Gastroesophageal sphincter (tissue), 4 donors: ENCODE measurements at regions not wholly inside any gene's neighbourhood (a gene's known extent, or its start where the extent isn't known, plus 50 kb on each side); places are given as distances from the start of the nearest gene placed in this dataset.

ENCODE experiments used
- ATAC-seq: fragments of 150-250 bp; one replicate; pipeline ENCODE4 v1.9.1; 2016; ENCODE audit warnings: mild to moderate bottlenecking, moderate library complexity
- H3K27ac ChIP-seq, 4 donors: fragments of 200-600 bp; sonication (generic) in 3 of 4; 1 replicate in 3 of 4; 2 replicates in 1 of 4; pipeline ENCODE4 v1.5.1; 2016 to 2019
- H3K27me3 ChIP-seq: fragments of 200-600 bp; sonication (generic); one replicate; pipeline ENCODE4 v1.5.1; 2019
- H3K36me3 ChIP-seq, 2 donors: fragments of 200-600 bp; sonication (generic); one replicate each; pipeline ENCODE4 v1.5.1; 2019; ENCODE audit warnings: control low read depth in 1 of 2
- H3K4me1 ChIP-seq, 3 donors: fragments of 200-600 bp; sonication (generic); 1 replicate in 2 of 3; 2 replicates in 1 of 3; pipeline ENCODE4 v1.5.1; 2016 to 2019; ENCODE audit warnings: control low read depth in 2 of 3
- H3K4me3 ChIP-seq, 2 donors: fragments of 200-600 bp; sonication (generic); one replicate each; pipeline ENCODE4 v1.5.1; 2019; ENCODE audit warnings: mild to moderate bottlenecking in 1 of 2, moderate library complexity in 1 of 2
- H3K9me3 ChIP-seq, 3 donors: fragments of 200-600 bp; sonication (generic); one replicate each; pipeline ENCODE4 v1.5.1; 2017 to 2019; ENCODE audit warnings: control low read depth in 2 of 3
- CTCF ChIP-seq, 4 experiments: fragments of 200-600 bp in 2 of 4; fragments of 450-650 bp in 2 of 4; sonication (generic) in 1 of 4; IDR thresholded peaks; one replicate each; pipeline ENCODE4 v1.5.1; 2017 to 2019; ENCODE audit warnings: antibody characterized with exemption in 4 of 4, mild to moderate bottlenecking in 2 of 4, moderate library complexity in 2 of 4
- EP300 ChIP-seq: sonication (generic); formaldehyde crosslinking; IDR thresholded peaks from one replicate; pipeline ENCODE4 v1.6.1; 2017; ENCODE audit warnings: antibody characterized with exemption, mild to moderate bottlenecking
- POLR2A ChIP-seq, 2 donors: fragments of 450-650 bp; IDR thresholded peaks; one replicate each; pipeline ENCODE4 v1.6.1; 2017; ENCODE audit warnings: antibody characterized with exemption in 2 of 2, mild to moderate bottlenecking in 2 of 2, moderate library complexity in 1 of 2
- POLR2AphosphoS5 ChIP-seq: sonication (generic); formaldehyde crosslinking; IDR thresholded peaks from one replicate; pipeline ENCODE4 v1.6.1; 2017; ENCODE audit warnings: antibody characterized with exemption
- WGBS, 2 donors: methylation state at CpG; one replicate each; pipeline ENCODE4 v1.1.5; 2018; ENCODE audit warnings: low coverage in 1 of 2; 5-methylcytosine and 5-hydroxymethylcytosine counted together

GRCh38 chr14:88064841-88065240, 59.9 kb downstream of the GPR65 start:
- ATAC-seq: no peak
- Histone ChIP-seq H3K4me3 (no peak overlapping the region), H3K9me3 (peaks cover 0 to 9% (median 0%) of the 10 kb centered on the region in 3 donors), H3K36me3 (no peaks in the 10 kb centered on the region), H3K27me3 (no peaks in the 10 kb centered on the region), H3K27ac (no peak overlapping the region), H3K4me1 (no peaks in the 10 kb centered on the region)
- TF ChIP-seq POLR2A (IDR thresholded peaks at IDR 0.05) (no peak), EP300 (no peak)
- WGBS, 2 donors: 79 to 97% methylated on average over 4 of the region's 4 CpGs

DNA sequence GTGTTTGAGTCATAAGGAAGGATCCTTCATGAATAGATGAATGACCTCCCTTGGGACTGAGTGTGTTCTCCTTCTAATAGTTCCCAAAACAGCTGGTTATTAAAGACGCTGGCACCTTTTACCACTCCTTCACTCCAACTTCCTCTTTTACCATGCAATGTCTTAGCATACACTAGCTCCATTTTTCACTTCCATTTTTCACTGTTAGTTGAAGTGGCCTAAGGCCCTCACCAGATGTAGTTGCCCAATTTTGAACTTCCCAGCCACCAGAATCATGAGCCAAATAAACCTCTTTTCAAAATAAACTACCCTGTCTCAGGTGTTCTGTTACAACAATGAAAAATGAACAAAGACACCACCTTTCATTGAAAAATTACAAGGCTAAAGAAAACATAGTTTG, 64.7 kb downstream of the GPR65 start:
- ATAC-seq: no peak
- no peak overlapping the region for H3K27ac ChIP-seq
- WGBS, 2 donors: 78% methylated on average over 1 of the region's 1 CpG; no CpG with 5 or more reads in 1 of the 2 donors

GRCh38 chr14:88075269-88075981, 70.5 kb downstream of the GPR65 start:
- Histone ChIP-seq H3K4me3 (no peak overlapping the region), H3K27ac (no peak overlapping the region), H3K4me1 (no peaks in the 10 kb centered on the region), H3K9me3 (peaks cover 0 to 9% (median 0%) of the 10 kb centered on the region in 3 donors), H3K36me3 (no peaks in the 10 kb centered on the region), H3K27me3 (no peaks in the 10 kb centered on the region)
- no peak for TF ChIP-seq POLR2A (IDR thresholded peaks at IDR 0.05)
- no peak for TF ChIP-seq POLR2AphosphoS5
- no peak for TF ChIP-seq EP300
- no peak for TF ChIP-seq CTCF (IDR thresholded peaks at IDR 0.05)
- 71 to 76% methylated on average over 4 of the region's 4 CpGs for WGBS, 2 donors
- ATAC-seq: no peak

More for the DNA sequence above, 64.7 kb downstream of the GPR65 start:
- no peaks in the 10 kb centered on the region for H3K36me3 ChIP-seq
- no peaks in the 10 kb centered on the region for H3K27me3 ChIP-seq
- H3K4me3 ChIP-seq: no peak overlapping the region
- no peak for TF ChIP-seq CTCF (IDR thresholded peaks at IDR 0.05)
- TF ChIP-seq POLR2AphosphoS5: no peak
- no peak for TF ChIP-seq POLR2A (IDR thresholded peaks at IDR 0.05)
- no peak for TF ChIP-seq EP300
- H3K9me3 ChIP-seq: peaks cover 0 to 18% (median 0%) of the 10 kb centered on the region in 3 donors
- H3K4me1 ChIP-seq: no peaks in the 10 kb centered on the region

- WGBS, 2 donors: 80% methylated on average over 1 of the region's 1 CpG; no CpG with 5 or more reads in 1 of the 2 donors
- no peak overlapping the region for H3K27ac ChIP-seq
These were observed 73.6 kb downstream of the GPR65 start for GRCh38 chr14:88078525-88078924.

GRCh38 chr14:88079624-88080023, 74.7 kb downstream of the GPR65 start:
- H3K4me3 ChIP-seq: no peak overlapping the region
- no peak for ATAC-seq
- H3K4me1 ChIP-seq: no peaks in the 10 kb centered on the region
- H3K27me3 ChIP-seq: no peaks in the 10 kb centered on the region
- no peaks in the 10 kb centered on the region for H3K36me3 ChIP-seq
- no peaks in the 10 kb centered on the region for H3K9me3 ChIP-seq
- 74% methylated on average over 2 of the region's 2 CpGs; no CpG with 5 or more reads in 1 of the 2 donors for WGBS, 2 donors
- no peak for TF ChIP-seq EP300
- TF ChIP-seq POLR2AphosphoS5: no peak
- no peak for TF ChIP-seq POLR2A (IDR thresholded peaks at IDR 0.05)
- no peak for TF ChIP-seq CTCF (IDR thresholded peaks at IDR 0.05)
- H3K27ac ChIP-seq: no peak overlapping the region

More at GRCh38 chr14:88078525-88078924, 73.6 kb downstream of the GPR65 start:
- no peak for TF ChIP-seq POLR2A (IDR thresholded peaks at IDR 0.05)
- TF ChIP-seq POLR2AphosphoS5: no peak
- no peak for TF ChIP-seq EP300
- no peaks in the 10 kb centered on the region for H3K4me1 ChIP-seq
- H3K27me3 ChIP-seq: no peaks in the 10 kb centered on the region
- peaks cover 0 to 3% (median 0%) of the 10 kb centered on the region in 3 donors for H3K9me3 ChIP-seq
- no peaks in the 10 kb centered on the region for H3K36me3 ChIP-seq
- H3K4me3 ChIP-seq: no peak overlapping the region
- ATAC-seq: no peak

DNA sequence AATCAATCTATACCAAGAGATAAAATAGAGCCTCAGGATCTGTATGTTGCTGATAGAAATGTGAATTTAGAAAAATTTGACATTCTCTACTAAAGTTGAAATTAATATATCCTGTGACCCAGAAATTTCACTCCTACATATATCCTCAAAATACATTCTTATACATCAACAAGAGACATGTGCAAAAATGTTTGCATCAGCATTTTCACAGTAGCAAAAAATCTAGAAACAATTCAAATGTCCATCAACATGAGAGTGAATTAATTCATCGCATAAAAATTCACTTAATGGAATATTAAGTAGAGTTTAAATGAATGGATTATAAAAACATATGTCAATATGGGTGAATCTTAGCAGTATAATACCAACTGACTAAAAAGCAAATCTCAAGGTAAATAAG, 80.8 kb downstream of the GPR65 start:
- no peak for ATAC-seq
- Histone ChIP-seq H3K4me1 (no peaks in the 10 kb centered on the region), H3K27ac (no peak overlapping the region), H3K27me3 (no peaks in the 10 kb centered on the region), H3K36me3 (no peaks in the 10 kb centered on the region), H3K9me3 (no peaks in the 10 kb centered on the region), H3K4me3 (no peak overlapping the region)
- TF ChIP-seq CTCF (IDR thresholded peaks at IDR 0.05): no peak
- no peak for TF ChIP-seq POLR2AphosphoS5
- TF ChIP-seq EP300: no peak
- no peak for TF ChIP-seq POLR2A (IDR thresholded peaks at IDR 0.05)
- 91 to 92% methylated on average over 1 of the region's 1 CpG for WGBS, 2 donors
